Stimulated activated CD4-positive, alpha-beta T cell treated with anti-CD3 and anti-CD28 coated beads, Interleukin-1b, Interleukin-23, amount 100 ng/mL, for 1 hour (primary cell): ENCODE measurements at regions not wholly inside any gene's neighbourhood (a gene's known extent, or its start where the extent isn't known, plus 50 kb on each side); places are given as distances from the start of the nearest gene placed in this dataset.
"Not testable (repeated sequence)": the region's sequence is repeated elsewhere in the genome, so short reads cannot be mapped to it uniquely, and the experiment has no call there.

Source experiments
- DNase-seq, 2 donors: peaks; one replicate each; pipeline ENCODE4 v3.0.0-alpha.2; 2020; ENCODE audit warnings: low read depth in 2 of 2

- DNase-seq, result no peak
Observed at GRCh38 chr13:87736849-87737385, 65.7 kb downstream of the SLITRK5 start.

DNA sequence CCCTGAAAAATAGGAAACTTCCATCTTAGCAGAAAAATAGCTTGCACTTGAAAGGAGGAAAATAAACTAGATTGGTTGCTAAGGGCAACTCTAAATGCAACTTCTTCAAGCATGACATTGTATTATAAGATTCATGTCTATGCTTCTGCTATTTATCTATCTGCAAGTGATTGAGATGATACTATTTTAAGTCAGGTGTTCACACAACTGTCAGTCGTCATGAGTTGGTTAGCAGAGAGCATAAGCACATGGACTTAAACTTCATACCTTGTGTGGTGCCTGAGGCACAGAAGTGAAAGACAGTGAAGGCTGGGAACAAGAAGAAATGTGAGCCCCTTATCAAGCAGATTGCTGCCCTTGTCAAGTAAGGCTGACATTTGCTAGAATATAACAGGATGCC, 82.9 kb downstream of the SLITRK5 start:
- no peak for DNase-seq

DNA sequence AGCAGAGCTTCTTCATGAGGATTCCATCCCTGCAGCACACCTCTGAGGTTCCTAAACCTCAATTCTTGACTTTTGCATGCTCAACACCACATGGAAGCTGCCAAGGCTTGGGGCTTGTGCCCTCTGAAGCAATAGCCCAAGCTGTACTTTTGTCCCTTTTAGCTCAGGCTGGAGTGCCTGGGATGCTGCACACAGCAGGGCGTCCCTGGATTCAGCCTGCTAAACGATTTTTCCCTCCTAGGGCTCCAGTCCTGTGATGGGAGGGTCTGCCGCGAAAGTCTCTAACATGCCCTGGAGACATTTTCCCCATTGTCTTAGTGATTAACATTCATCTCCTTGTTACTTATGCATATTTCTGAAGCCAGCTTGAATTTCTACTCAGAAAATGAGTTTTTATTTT, 98.3 kb downstream of the SLITRK5 start:
- no peak for DNase-seq

DNA sequence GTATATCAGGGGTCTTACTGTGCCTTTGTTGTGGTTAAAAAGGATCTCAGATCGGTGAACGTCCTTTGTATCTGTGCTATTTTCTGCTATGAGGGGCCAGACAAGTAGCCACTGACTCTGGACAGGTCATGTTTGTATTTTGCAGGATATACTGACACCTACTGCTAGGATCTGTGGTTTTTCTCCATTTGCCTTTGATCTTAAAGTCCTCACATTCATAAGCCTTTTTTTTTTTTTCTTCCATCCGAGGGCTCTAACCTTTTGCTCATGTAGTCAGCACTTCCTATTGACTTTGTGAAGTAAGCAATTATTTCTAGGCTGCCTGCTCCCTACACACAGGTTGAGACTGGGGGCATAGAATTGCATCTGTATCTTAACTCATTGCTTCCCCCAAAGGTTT, 106.2 kb downstream of the SLITRK5 start:
- no peak for DNase-seq

GRCh38 chr13:87778128-87778527, 107.0 kb downstream of the SLITRK5 start:
- DNase-seq, result no peak

- DNase-seq, result no peak
Observed at GRCh38 chr13:87779426-87779825, 108.3 kb downstream of the SLITRK5 start.

- no peak for DNase-seq
Observed at GRCh38 chr13:87783366-87783765, 112.2 kb downstream of the SLITRK5 start.

- DNase-seq, result no peak
Observed at GRCh38 chr13:87788363-87788762, 117.2 kb downstream of the SLITRK5 start.

DNA sequence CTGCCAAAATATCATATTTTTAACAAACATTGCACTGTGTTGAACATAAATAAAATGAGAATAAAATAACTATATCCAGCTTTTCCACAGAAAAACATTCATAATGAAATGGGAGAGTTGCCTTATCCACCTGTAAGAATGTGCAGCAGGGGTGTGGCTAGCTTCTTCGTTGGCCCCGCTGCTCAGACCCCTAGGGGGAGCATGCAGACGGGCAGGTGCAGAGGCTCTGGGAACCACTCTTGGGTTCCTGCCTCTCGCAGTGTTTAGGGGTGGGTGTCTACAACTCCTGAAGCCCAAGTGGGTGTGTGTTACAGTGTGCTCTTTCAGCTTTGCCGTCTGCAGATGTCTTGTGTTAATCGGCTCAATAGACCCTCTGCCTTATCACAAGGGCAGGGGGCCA, 121.7 kb downstream of the SLITRK5 start:
- DNase-seq, result no peak

GRCh38 chr13:87798536-87798935, 127.4 kb downstream of the SLITRK5 start:
- DNase-seq, result no peak

DNA sequence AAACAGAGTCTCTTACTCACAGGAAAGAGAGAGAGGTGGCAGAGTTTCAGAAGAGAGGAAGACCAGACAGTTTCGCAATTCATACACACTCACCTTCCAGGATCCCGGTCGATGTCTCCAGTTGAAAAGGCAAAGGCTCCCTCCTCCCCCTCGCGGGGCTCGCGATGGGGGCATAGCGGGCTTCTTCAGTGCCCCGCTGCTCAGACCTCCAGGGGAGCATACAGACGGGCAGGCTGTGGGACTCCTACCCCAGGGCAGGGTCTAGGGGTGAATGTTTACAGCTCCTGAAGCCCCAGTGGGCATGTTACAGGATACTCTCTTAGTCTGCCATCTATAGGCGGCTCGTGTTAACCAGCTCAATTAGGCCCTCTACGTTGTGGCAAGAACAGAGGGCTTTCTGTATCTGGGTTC, 139.2 kb downstream of the SLITRK5 start:
- DNase-seq, result no peak

- no peak for DNase-seq
Observed at GRCh38 chr13:87810920-87811344, 139.8 kb downstream of the SLITRK5 start.

GRCh38 chr13:87814403-87814802, 143.2 kb downstream of the SLITRK5 start:
- no peak for DNase-seq

DNA sequence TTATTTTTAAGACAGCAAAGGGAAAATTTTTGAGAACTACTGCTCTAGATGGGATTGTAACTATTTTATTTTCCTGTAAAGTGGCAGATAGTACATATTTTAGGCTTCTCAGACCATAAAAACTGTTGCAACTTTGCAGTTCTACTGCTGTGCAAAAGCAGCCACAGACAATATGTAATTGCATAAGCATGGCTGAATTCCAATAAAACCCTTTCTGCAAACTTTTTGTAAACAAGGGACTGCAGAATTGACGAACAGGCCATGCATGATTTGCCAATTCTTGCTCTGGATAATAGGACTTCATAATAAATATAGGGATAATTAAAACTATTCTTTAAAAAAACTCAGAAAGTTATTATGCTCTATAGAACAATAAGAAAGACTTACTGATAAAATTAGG, 149.1 kb downstream of the SLITRK5 start:
- no peak for DNase-seq

- no peak for DNase-seq
Observed at GRCh38 chr13:87821512-87821911, 150.3 kb downstream of the SLITRK5 start.

GRCh38 chr13:87826301-87826700, 155.1 kb downstream of the SLITRK5 start:
- not testable (repeated sequence) for DNase-seq

DNA sequence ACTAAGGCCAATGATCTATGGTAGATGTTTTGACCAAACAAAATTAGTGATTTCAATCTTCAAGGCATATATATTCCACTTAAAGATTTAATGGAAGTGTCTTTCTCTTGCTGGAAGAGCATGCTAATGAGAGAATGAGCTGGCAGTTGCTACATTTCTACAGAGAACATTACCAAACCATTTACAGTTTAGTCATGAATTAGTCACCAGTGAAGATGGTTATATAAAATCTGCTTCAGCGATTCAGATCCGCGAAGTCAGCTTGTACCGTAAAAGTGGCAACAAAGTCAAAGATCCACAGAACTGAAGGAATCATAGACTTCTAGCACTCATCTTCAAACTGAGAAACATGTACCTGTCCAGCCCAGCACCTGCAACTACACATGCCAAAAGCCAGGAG, 156.3 kb downstream of the SLITRK5 start:
- no peak for DNase-seq

GRCh38 chr13:87837522-87837921, 166.4 kb downstream of the SLITRK5 start:
- no peak for DNase-seq

GRCh38 chr13:87837946-87838345, 166.8 kb downstream of the SLITRK5 start:
- DNase-seq, result no peak

DNA sequence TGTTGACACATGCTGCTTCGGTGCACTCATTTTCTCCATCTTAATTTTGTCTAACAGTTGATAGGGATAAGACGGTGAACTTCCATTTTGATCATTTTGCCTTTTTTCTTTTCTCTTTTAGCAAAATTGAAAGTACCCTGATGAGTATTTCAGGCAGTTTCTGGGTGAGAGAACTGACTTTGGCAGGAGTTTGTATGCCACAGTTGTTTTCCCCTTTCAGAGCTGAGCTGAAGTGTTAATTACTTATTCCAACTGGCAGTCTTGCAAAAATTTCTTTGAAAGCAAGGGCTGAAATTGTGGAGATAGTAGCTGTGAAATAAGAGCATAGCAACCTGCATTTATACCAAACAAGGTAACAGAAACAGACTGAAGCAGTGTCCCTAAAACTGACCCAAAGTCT, 180.2 kb downstream of the SLITRK5 start:
- no peak for DNase-seq

DNA sequence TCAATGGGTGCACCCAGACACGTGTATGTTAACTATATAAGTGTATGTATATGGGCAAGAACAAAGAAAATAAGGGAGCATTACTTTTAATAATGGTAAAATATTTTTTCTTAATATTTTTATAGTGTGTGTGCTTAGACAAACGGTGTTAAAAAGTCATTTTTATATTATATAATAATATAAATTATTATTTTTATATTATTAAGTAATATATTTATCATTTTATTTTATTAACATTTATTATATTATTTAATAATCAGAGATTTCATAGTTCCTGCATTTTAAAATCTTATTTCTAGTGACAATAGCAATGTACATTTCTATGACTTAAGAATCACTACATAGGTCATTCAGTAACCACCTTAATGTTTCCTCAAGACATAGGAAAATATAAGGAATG, 184.4 kb downstream of the SLITRK5 start:
- no peak for DNase-seq

DNA sequence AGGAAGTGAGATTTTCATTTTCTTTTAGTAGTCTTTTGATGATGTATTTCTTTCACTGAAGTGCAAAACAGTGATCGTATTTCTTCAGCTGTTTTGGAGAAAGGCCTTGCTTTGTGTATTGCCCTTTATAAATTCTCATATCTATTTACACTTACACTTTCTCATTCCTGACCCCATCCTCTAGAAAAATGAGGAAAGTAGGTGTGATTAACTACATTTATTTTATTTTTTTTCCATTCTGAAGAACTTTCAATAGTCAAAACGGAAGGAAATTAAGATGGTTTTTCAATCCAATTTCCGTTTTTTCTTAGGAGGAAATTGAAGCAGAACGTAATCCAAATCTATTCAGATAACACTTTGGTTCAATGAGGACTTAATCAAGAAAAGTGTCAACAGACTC, 188.1 kb downstream of the SLITRK5 start:
- no peak for DNase-seq

DNA sequence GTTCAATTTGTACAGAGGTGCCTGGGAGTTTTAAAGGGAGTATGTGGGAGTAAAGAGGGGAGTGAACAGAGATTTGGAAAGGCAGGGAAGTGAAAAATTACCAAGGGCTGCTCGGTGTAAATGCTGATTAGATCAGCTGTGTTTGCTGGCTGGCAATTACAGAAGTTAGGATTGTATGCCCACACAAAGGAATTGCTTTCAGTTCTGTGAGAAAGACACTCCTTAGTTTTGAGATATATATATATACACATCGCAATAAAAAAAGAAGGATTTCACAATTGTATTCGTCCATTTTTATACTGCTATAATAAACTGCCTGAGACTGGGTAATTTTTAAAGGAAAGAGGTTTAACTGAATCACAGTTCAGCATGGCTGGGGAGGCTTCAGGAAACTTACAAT, 196.3 kb downstream of the SLITRK5 start:
- DNase-seq, result no peak

- DNase-seq, result no peak
Observed at GRCh38 chr13:87868731-87869130, 197.6 kb downstream of the SLITRK5 start.

DNA sequence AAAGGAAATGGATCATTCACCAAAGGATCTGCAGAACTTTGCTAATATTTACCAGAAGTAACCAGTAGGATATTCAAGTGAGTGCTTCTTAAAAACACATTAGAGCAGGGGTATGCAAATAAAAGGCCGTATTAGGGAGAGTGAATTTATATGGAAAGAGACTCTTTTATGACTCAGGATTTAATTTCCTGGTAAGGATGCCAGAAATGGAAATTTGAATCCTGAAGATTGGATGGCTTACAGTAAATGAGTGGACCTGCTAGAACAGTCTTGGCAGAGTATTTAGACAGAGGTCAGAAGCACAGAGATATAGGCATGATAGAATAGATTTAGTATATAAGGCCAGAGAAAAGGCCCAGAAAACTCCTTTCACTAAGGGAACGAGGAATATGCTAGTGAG, 201.6 kb downstream of the SLITRK5 start:
- DNase-seq, result no peak
